ENCODE measurements at regions not wholly inside any gene's neighbourhood (a gene's known extent, or its start where the extent isn't known, plus 50 kb on each side); places are given as distances from the start of the nearest gene placed in this dataset.

GRCh38 chr4:155522201-155522600, 144.4 kb upstream of the GUCY1A1 start:
- Histone ChIP-seq H4K20me1 (ENCODE audit: control insufficient read depth, insufficient read depth, low read length, poor library complexity, severe bottlenecking) (no peaks in the 10 kb centered on the region), H3K4me1 (ENCODE audit: control insufficient read depth in 2 of 2, insufficient read depth in 2 of 2, low read length in 2 of 2) (no peaks in the 10 kb centered on the region), H3K9me3 (ENCODE audit: control extremely low read depth in 1 of 3, control insufficient read depth in 2 of 3, insufficient read depth in 1 of 3, low read length in 2 of 3) (no peaks in the 10 kb centered on the region), H3K79me2 (ENCODE audit: control insufficient read depth, insufficient read depth, low read length) (no peaks in the 10 kb centered on the region), H3K4me3 (ENCODE audit: control extremely low read depth in 1 of 5, extremely low read depth in 1 of 5, insufficient read depth in 1 of 5, low read depth in 2 of 5, low read length in 4 of 5) (no peak overlapping the region), H3K27me3 (replicated peaks in 1 of 4; ENCODE audit: control extremely low read depth in 1 of 4, control insufficient read depth in 3 of 4, insufficient read depth in 4 of 4, low read length in 3 of 4) (no peaks in the 10 kb centered on the region), H3K36me3 (replicated peaks in 1 of 2; ENCODE audit: control extremely low read depth in 1 of 2, control insufficient read depth in 1 of 2, extremely low read depth in 1 of 2, insufficient read depth in 2 of 2, low read length in 1 of 2) (no peaks in the 10 kb centered on the region), H3K9ac (ENCODE audit: low read length) (no peak overlapping the region), H3K27ac (ENCODE audit: low read length in 2 of 2) (no peak overlapping the region), H3K4me2 (replicated peaks; ENCODE audit: low read depth, low read length, poor library complexity, severe bottlenecking) (no peak overlapping the region), H2AFZ (ENCODE audit: insufficient read depth, low read depth, low read length, poor library complexity, severe bottlenecking) (no peak overlapping the region)
- H3K4me3 Mint-ChIP-seq, result no peak overlapping the region
- intact Hi-C loops (cut with micrococcal nuclease), result no loop called here
- peaks cover 2% of the 10 kb centered on the region for H3K9me3 Mint-ChIP-seq (ENCODE audit: insufficient read depth)
- no peak for TF ChIP-seq CTCF (IDR thresholded peaks at IDR 0.05)
- no peak for TF ChIP-seq EZH2 (IDR thresholded peaks at IDR 0.05; ENCODE audit: borderline replicate concordance, insufficient read depth, low read depth, low read length, poor library complexity, severe bottlenecking)
- CTCF ChIA-PET, result no interaction called here
- DNase-seq, result no peak
- WGBS (ENCODE audit: insufficient coverage), result no CpG with 5 or more reads among the region's 2 CpGs
- H3K4me1 Mint-ChIP-seq, result no peaks in the 10 kb centered on the region
- POLR2A ChIA-PET, result no interaction called here
- H3K27ac Mint-ChIP-seq, result no peak overlapping the region
- ATAC-seq (ENCODE audit: low read depth), result no peak
- H3K27me3 Mint-ChIP-seq, result no peaks in the 10 kb centered on the region

- DNase-seq, result no peak
- Histone ChIP-seq H3K9me3 (ENCODE audit: control extremely low read depth in 1 of 3, control insufficient read depth in 2 of 3, insufficient read depth in 1 of 3, low read length in 2 of 3) (no peaks in the 10 kb centered on the region), H3K79me2 (ENCODE audit: control insufficient read depth, insufficient read depth, low read length) (no peaks in the 10 kb centered on the region), H4K20me1 (ENCODE audit: control insufficient read depth, insufficient read depth, low read length, poor library complexity, severe bottlenecking) (no peaks in the 10 kb centered on the region), H3K27me3 (replicated peaks in 1 of 4; ENCODE audit: control extremely low read depth in 1 of 4, control insufficient read depth in 3 of 4, insufficient read depth in 4 of 4, low read length in 3 of 4) (no peaks in the 10 kb centered on the region), H2AFZ (ENCODE audit: insufficient read depth, low read depth, low read length, poor library complexity, severe bottlenecking) (no peak overlapping the region), H3K4me3 (ENCODE audit: control extremely low read depth in 1 of 5, extremely low read depth in 1 of 5, insufficient read depth in 1 of 5, low read depth in 2 of 5, low read length in 4 of 5) (no peak overlapping the region), H3K4me2 (replicated peaks; ENCODE audit: low read depth, low read length, poor library complexity, severe bottlenecking) (no peak overlapping the region), H3K27ac (ENCODE audit: low read length in 2 of 2) (no peak overlapping the region), H3K36me3 (replicated peaks in 1 of 2; ENCODE audit: control extremely low read depth in 1 of 2, control insufficient read depth in 1 of 2, extremely low read depth in 1 of 2, insufficient read depth in 2 of 2, low read length in 1 of 2) (no peaks in the 10 kb centered on the region), H3K9ac (ENCODE audit: low read length) (no peak overlapping the region), H3K4me1 (ENCODE audit: control insufficient read depth in 2 of 2, insufficient read depth in 2 of 2, low read length in 2 of 2) (no peaks in the 10 kb centered on the region)
- Mint-ChIP-seq H3K4me1 (no peaks in the 10 kb centered on the region), H3K27ac (no peak overlapping the region), H3K27me3 (no peaks in the 10 kb centered on the region), H3K4me3 (no peak overlapping the region), H3K9me3 (ENCODE audit: insufficient read depth) (peaks cover 2% of the 10 kb centered on the region)
- CTCF ChIA-PET, result no interaction called here
- POLR2A ChIA-PET, result no interaction called here
- intact Hi-C loops (cut with micrococcal nuclease), result no loop called here
- no peak for ATAC-seq (ENCODE audit: low read depth)
- TF ChIP-seq EZH2 (IDR thresholded peaks at IDR 0.05; ENCODE audit: borderline replicate concordance, insufficient read depth, low read depth, low read length, poor library complexity, severe bottlenecking), result no peak
- no peak for TF ChIP-seq CTCF (IDR thresholded peaks at IDR 0.05)
- 40% methylated on average over 3 of the region's 7 CpGs for WGBS (ENCODE audit: insufficient coverage)
Observed at GRCh38 chr4:155521382-155521781, 144.6 kb upstream of the MAP9 start.
